ENCODE measurements at regions not wholly inside any gene's neighbourhood (a gene's known extent, or its start where the extent isn't known, plus 50 kb on each side); places are given as distances from the start of the nearest gene placed in this dataset.

DNA sequence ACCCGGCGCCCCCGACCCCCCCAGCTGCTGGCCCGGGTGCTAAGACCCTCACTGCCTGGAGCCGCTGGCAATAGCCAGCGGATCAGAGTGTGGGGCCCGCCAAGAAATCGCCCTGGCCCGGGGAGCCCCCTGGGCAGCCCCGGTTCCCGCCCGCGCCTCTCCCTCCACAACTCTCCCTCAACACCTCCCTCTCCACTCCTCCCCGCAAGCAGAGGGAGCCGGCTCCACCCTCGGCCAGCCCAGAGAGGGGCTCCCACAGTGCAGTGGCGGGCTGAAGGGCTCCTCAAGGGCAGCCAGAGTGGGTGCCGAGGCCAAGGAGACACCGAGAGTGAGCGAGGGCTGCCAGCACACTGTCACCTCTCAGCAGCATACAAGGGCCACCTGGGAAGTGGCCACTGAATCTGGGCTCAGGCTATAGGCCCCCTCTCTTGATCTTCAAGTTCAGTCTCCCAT, 385.5 kb downstream of the SEC14L1 start:
- in situ Hi-C loops (cut with MboI; ENCODE audit: low pct_unique_long_range_greater_than_20kb, low sequenced_read_pairs, unreplicated experiment) = loop anchor here (25.0 kb wide), 1 partner anchor 486 kb away; no protein-coding TSS in a partner anchor
- TF ChIP-seq, protein P1, sequence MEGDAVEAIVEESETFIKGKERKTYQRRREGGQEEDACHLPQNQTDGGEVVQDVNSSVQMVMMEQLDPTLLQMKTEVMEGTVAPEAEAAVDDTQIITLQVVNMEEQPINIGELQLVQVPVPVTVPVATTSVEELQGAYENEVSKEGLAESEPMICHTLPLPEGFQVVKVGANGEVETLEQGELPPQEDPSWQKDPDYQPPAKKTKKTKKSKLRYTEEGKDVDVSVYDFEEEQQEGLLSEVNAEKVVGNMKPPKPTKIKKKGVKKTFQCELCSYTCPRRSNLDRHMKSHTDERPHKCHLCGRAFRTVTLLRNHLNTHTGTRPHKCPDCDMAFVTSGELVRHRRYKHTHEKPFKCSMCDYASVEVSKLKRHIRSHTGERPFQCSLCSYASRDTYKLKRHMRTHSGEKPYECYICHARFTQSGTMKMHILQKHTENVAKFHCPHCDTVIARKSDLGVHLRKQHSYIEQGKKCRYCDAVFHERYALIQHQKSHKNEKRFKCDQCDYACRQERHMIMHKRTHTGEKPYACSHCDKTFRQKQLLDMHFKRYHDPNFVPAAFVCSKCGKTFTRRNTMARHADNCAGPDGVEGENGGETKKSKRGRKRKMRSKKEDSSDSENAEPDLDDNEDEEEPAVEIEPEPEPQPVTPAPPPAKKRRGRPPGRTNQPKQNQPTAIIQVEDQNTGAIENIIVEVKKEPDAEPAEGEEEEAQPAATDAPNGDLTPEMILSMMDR (IDR thresholded peaks at IDR 0.05; ENCODE audit: extremely low read depth, insufficient read depth, missing control alignments) = no peak
- no peak for DNase-seq (ENCODE audit: low spot score)

DNA sequence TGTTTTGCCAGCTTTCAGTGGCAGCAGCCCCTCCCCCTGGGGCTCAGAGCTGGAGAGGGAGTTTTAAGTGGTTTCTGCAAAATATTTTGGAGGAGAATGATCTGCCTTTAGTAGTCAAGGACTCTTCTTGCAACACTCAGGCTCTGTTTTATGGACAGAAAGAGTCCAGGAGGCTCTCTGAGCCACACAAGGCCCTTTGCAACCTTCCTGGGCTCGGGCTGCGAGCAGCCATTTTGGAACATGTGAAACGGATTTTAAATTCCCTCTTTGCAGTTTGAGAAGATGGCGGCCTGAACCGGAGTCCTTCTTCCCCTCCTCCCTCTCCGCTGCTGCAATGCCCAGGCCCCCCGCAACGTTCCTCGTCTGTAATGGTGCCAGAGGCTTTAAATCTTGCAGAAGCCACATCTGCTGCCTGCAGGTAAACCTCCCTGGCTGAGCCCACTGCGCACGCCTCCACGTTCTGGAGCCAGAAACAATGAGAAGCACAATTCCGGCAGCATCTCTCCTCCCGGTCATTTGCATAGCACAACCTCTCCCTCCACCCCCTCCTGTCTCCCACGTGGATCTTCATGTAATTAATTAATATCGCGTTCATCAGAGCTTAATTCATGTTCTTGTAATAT, 386.1 kb downstream of the SEC14L1 start:
- no peak for DNase-seq (ENCODE audit: low spot score)
- TF ChIP-seq, protein P1 (IDR thresholded peaks at IDR 0.05; ENCODE audit: extremely low read depth, insufficient read depth, missing control alignments) = no peak
- in situ Hi-C loops (cut with MboI; ENCODE audit: low pct_unique_long_range_greater_than_20kb, low sequenced_read_pairs, unreplicated experiment) = loop anchor here (25.0 kb wide), 1 partner anchor 485 kb away; no protein-coding TSS in a partner anchor

DNA sequence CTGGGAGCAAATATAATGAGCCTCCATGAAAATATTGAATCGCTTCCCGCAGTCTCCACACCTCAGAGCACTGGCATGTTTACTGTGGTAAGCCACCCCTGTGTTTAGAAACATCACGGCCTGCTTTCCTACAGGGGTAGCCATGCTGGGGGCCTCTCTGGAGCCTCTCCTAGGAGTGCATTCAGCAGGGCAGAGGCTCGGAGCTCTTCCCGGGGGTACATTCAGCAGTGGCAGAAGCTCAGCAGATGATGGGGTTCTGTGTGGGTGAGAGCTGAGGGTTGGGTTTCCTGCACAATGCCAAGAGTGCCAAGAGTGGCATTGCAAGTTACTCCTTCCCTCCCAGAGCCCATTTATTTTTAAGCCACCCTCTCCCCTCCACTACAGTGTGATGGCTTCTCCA, 386.6 kb downstream of the SEC14L1 start:
- TF ChIP-seq, protein P1 (IDR thresholded peaks at IDR 0.05; ENCODE audit: extremely low read depth, insufficient read depth, missing control alignments) = no peak
- in situ Hi-C loops (cut with MboI; ENCODE audit: low pct_unique_long_range_greater_than_20kb, low sequenced_read_pairs, unreplicated experiment) = loop anchor here (25.0 kb wide), 1 partner anchor 485 kb away; no protein-coding TSS in a partner anchor
- DNase-seq (ENCODE audit: low spot score) = no peak

DNA sequence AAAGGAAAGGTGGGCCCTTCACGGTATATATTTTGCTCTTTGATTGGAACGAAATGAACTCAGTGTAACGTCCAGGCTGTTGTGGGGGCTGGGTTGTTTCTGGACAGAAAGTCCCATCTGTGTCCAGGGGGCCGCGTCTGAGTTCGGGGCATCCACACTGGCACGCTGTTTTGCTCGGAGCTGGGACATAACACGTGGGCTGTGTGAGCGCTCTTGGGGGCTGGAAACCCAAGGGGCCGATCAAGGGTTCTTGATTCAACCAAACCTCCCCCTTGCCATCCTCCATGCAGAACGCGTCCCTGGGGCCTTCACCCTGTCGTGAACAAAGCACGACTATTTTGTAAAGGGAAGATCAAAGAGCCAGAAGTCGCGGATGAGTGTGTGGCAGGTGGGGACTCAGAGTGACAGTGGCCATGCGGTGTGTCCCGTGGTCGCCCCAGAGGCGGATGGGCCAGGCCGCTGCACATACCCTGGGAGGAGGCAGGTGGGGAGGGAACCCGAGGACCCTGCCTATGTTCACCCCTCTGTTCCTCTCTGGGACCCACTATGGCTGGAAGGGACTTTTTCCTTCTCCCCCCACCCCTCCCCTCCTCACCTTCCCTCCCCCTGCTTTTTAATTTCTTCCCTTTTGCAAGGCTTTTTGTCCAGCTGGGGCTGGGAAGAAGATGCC, 387.2 kb downstream of the SEC14L1 start:
- DNase-seq (ENCODE audit: low spot score) = no peak

DNA sequence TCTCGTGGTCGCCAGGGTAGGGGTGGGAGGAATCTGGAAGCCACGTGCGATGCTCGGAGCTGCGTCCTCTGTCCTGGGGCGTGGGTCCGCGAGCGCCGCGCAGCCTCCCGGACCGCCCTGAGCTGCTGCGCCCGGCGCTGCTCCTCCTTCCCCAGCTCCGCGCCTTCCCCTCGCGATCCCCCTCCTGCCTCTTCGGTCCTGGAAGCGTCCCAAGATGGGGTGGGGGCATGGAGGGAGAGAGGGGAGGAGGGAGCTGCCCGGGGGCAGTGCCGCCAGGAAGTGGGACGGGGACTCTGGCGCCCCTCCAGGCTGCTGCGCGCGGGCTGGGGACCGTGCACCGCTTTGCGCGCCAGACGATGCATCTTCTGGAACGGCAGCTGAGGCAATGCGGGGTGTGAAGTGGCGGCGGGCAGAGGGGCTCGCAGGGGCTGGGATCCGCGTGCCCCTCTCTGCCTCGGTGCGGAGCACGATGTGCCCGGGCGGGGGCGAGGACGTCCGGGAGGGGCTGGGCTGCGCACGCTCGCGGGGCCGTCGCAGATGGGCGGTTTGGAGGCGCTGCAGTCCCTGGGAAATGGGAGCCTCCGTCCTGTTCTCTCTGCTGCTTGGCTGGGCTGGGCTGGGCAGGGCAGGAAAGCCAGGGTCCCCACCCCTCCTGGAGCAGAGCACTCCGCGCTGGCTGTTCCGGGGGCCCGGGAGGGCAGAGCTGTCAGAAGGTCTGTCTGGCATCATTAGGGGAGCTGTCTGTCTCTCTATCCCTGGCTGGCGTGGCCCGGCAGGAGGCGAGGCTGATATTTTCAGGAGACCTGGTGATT, 388.0 kb downstream of the SEC14L1 start:
- TF ChIP-seq, protein P1 (IDR thresholded peaks at IDR 0.05; ENCODE audit: extremely low read depth, insufficient read depth, missing control alignments) = no peak
- no peak for DNase-seq (ENCODE audit: low spot score)
- in situ Hi-C loops (cut with MboI; ENCODE audit: low pct_unique_long_range_greater_than_20kb, low sequenced_read_pairs, unreplicated experiment) = loop anchor here (25.0 kb wide), 1 partner anchor 484 kb away; no protein-coding TSS in a partner anchor

More for the DNA sequence above, 387.2 kb downstream of the SEC14L1 start:
- TF ChIP-seq, protein P1 (IDR thresholded peaks at IDR 0.05; ENCODE audit: extremely low read depth, insufficient read depth, missing control alignments) = no peak
- in situ Hi-C loops (cut with MboI; ENCODE audit: low pct_unique_long_range_greater_than_20kb, low sequenced_read_pairs, unreplicated experiment) = loop anchor here (25.0 kb wide), 1 partner anchor 484 kb away; no protein-coding TSS in a partner anchor

DNA sequence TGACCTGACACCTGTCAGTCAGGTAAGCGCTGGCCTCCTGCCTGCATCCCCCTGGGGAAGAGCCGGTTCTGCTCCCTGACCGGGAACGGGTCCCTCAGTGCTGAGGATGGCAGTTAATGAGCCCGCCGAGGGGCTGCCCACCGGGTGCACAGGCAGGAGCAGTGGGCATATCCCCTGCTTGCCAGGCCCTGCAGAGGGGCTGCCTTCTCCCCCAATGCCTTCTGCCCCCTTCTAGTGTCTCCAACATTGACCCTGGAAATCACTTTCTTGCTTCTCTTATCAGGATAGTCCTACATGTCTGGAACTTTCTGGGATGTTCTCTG, 388.5 kb downstream of the SEC14L1 start:
- DNase-seq (ENCODE audit: low spot score) = no peak
- TF ChIP-seq, protein P1 (IDR thresholded peaks at IDR 0.05; ENCODE audit: extremely low read depth, insufficient read depth, missing control alignments) = no peak
- in situ Hi-C loops (cut with MboI; ENCODE audit: low pct_unique_long_range_greater_than_20kb, low sequenced_read_pairs, unreplicated experiment) = loop anchor here (25.0 kb wide), 1 partner anchor 483 kb away; no protein-coding TSS in a partner anchor

Measured in GM13977 (cell line).